Astrocyte of the cerebellum (primary cell): ENCODE measurements at regions not wholly inside any gene's neighbourhood (a gene's known extent, or its start where the extent isn't known, plus 50 kb on each side); places are given as distances from the start of the nearest gene placed in this dataset.

Experiments
- DNase-seq: peaks from one replicate; pipeline ENCODE4 v3.0.0-alpha.2; 2011; ENCODE audit warnings: low read depth
- H3K4me3 ChIP-seq: 2 replicates; pipeline ENCODE4 v1.5.1; 2011; ENCODE audit warnings: mild to moderate bottlenecking, low read depth, low read length, moderate library complexity
- in situ Hi-C: cut with HindIII; loops from 2 replicates; pipeline ENCODE4 v1.10.0; 2017; ENCODE audit warnings: low sequenced_read_pairs
- TF ChIP-seq, protein P1 (sequence below): IDR thresholded peaks from 2 replicates; pipeline ENCODE4 v1.5.1; 2012; ENCODE audit warnings: low read length, low read depth, moderate library complexity, mild to moderate bottlenecking; ENCODE audit errors: missing control alignments

DNA sequence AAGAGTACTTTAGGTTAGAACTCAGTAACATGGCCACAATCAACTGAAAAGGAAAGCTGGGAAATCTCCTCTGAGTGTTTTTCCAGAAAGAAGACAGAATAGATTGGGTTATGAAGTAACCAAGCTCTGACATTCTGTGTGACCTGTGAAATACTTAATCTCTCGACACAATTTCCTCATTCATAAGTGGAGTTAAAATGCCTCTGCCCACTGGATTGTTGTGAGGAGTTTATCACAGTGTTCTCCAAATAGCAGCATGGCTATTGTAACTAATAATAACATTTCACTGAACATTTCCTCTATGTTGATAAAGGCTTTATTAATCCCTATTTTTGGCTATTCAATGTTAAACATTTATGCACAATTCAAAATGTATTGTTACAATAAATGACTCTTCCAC, 311.0 kb downstream of the GABRB2 start:
- in situ Hi-C loops, result no loop called here
- no peak overlapping the region for H3K4me3 ChIP-seq
- no peak for DNase-seq
- TF ChIP-seq, protein P1, sequence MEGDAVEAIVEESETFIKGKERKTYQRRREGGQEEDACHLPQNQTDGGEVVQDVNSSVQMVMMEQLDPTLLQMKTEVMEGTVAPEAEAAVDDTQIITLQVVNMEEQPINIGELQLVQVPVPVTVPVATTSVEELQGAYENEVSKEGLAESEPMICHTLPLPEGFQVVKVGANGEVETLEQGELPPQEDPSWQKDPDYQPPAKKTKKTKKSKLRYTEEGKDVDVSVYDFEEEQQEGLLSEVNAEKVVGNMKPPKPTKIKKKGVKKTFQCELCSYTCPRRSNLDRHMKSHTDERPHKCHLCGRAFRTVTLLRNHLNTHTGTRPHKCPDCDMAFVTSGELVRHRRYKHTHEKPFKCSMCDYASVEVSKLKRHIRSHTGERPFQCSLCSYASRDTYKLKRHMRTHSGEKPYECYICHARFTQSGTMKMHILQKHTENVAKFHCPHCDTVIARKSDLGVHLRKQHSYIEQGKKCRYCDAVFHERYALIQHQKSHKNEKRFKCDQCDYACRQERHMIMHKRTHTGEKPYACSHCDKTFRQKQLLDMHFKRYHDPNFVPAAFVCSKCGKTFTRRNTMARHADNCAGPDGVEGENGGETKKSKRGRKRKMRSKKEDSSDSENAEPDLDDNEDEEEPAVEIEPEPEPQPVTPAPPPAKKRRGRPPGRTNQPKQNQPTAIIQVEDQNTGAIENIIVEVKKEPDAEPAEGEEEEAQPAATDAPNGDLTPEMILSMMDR, result no peak

DNA sequence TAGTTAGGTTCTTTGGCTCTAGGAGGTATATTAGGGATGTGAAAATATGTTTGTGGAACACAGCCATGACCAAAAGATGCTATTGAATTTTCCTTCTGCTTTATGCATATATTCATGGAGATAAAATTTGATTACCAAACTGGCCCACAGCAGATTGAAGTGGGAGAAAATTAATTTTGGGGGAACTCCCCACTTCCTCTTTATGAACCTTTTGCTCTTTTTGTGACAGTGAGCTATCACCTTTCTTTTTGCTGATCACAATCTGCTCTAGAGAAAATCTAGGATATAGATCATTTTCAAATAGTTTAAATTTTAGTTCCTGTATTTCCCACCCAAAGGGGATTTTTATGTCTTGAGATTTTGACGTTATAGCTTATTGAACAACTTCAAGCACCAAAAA, 313.0 kb downstream of the GABRB2 start:
- TF ChIP-seq, protein P1, result no peak
- in situ Hi-C loops, result no loop called here
- H3K4me3 ChIP-seq, result no peak overlapping the region
- DNase-seq, result no peak

DNA sequence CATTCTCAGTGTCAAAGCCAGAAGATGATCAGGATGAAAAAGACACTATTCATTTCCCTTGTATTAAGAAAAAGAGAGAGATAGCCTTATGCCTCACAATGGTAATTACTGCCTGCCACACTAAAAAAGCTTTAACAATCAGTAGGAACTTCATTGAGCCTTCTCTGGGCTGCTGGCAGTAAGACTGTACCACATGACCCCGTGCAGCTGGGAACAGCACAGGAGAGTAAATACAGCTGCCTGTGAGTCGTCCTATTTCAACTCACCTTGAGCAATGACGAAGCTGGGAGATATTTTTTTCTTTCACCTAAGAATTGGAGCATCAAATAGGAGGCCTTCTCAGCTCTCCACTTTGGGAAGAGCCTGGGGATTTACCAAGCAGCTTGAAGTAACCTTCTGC, 316.3 kb downstream of the GABRB2 start:
- DNase-seq, result no peak
- in situ Hi-C loops, result no loop called here
- TF ChIP-seq, protein P1, result no peak
- no peak overlapping the region for H3K4me3 ChIP-seq

DNA sequence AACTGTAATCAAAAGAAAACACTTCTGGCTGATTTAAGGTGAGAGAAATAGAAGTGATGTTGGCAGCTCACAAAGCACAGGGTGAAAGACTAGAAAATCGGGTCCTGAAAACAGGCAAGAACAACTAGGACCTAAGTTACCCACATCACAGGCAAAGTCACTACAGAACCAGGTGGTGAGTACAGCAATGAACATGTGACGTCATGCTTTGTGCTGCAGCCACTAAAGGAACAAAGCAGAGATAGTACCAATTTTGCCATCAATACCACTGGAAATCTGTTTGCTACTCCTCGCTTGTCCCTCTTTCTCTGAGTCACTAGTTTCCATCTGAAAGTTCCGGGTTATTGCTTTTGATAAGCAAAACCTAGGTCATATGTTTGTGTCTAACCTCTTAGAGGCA, 326.7 kb downstream of the GABRB2 start:
- DNase-seq, result no peak
- TF ChIP-seq, protein P1, result no peak
- H3K4me3 ChIP-seq, result no peak overlapping the region
- in situ Hi-C loops, result no loop called here

DNA sequence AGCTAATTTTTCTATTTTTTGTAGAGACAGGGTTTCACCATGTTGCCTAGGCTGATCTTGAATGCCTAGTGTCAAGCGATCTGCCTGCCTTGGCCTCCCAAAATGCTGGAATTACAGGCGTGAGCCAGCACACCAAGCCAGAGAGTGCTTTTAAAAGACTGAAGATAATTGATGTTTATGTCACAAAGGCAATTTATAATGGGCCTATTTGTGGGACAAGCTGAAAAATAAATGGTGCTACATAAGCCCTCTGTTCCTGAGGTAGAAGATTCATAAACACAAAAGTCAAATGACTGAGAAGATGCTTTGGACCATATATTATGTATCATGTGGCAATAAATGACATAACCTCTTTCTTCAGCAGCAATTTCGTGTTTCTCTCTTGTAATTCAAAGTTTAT, 329.6 kb downstream of the GABRB2 start:
- in situ Hi-C loops, result no loop called here

DNA sequence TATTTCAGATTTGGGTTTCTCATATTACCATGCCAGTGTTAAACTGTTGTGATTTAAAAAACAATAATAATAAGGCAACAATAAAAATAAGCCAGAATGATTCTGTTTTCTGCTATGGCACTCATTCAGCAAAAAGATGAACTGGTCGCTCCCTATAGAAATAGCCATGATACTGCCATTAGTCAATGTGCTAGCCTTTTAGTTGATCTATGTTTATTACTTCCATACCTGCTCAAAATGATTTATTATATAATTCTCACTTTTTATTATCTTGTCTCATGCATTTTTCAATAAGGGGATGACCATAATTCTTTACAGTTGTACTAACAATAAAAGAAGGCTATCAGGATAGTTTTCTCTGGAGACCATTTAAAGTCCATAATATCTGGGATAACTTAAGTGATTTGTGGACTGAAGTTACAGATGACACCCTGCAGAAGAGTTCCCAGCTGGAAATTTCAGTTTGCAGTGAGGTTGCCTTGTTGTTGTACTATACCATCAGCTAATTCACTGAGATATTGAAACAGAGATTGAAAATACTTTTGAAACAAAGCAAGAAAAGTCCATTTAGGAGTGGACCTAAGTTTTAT, 334.3 kb downstream of the GABRB2 start:
- TF ChIP-seq, protein P1, result no peak
- H3K4me3 ChIP-seq, result no peak overlapping the region
- DNase-seq, result no peak
- in situ Hi-C loops, result no loop called here

More for the DNA sequence above, 329.6 kb downstream of the GABRB2 start:
- no peak for DNase-seq
- TF ChIP-seq, protein P1, result no peak
- H3K4me3 ChIP-seq, result no peak overlapping the region
